ENCODE measurements at regions not wholly inside any gene's neighbourhood (a gene's known extent, or its start where the extent isn't known, plus 50 kb on each side); places are given as distances from the start of the nearest gene placed in this dataset.
"Not testable (repeated sequence)": the region's sequence is repeated elsewhere in the genome, so short reads cannot be mapped to it uniquely, and the experiment has no call there.

DNA sequence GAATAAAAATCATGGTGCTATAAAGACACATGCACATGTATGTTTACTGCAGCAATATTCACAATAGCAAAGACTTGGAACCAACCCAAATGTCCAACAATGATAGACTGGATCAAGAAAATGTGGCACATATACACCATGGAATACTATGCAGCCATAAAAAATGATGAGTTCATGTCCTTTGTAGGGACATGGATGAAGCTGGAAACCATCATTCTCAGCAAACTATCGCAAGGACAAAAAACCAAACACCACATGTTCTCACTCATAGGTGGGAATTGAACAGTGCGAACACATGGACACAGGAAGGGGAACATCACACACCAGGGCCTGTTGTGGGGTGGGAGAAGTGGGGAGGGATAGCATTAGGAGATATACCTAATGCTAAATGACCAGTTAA, 185.9 kb downstream of the TPBG start:
- TF ChIP-seq, protein P1, sequence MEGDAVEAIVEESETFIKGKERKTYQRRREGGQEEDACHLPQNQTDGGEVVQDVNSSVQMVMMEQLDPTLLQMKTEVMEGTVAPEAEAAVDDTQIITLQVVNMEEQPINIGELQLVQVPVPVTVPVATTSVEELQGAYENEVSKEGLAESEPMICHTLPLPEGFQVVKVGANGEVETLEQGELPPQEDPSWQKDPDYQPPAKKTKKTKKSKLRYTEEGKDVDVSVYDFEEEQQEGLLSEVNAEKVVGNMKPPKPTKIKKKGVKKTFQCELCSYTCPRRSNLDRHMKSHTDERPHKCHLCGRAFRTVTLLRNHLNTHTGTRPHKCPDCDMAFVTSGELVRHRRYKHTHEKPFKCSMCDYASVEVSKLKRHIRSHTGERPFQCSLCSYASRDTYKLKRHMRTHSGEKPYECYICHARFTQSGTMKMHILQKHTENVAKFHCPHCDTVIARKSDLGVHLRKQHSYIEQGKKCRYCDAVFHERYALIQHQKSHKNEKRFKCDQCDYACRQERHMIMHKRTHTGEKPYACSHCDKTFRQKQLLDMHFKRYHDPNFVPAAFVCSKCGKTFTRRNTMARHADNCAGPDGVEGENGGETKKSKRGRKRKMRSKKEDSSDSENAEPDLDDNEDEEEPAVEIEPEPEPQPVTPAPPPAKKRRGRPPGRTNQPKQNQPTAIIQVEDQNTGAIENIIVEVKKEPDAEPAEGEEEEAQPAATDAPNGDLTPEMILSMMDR (IDR thresholded peaks at IDR 0.05), result not testable (repeated sequence)
- not testable (repeated sequence) for TF ChIP-seq POLR2A (IDR thresholded peaks at IDR 0.05)
